ENCODE measurements at regions not wholly inside any gene's neighbourhood (a gene's known extent, or its start where the extent isn't known, plus 50 kb on each side); places are given as distances from the start of the nearest gene placed in this dataset.

DNA sequence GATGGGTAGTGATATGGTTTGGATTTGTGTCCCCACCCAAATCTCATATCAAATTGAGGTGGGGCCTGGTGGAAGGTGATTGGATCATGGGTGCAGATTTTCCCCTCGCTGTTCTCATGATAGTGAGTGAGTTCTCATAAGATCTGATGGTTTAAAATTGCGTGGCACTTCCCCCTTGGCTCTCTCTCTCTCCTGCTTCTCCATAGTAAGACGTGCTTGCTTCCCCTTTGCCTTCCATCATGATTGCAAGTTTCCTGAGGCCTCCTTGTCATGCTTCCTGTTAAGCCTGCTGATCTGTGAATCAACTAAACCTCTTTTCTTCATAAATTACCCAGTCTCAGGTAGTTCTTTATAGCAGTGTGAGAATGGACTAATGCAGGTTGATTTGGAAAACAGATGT is 223.2 kb upstream of the APCDD1 start:
- TF ChIP-seq, protein P1, sequence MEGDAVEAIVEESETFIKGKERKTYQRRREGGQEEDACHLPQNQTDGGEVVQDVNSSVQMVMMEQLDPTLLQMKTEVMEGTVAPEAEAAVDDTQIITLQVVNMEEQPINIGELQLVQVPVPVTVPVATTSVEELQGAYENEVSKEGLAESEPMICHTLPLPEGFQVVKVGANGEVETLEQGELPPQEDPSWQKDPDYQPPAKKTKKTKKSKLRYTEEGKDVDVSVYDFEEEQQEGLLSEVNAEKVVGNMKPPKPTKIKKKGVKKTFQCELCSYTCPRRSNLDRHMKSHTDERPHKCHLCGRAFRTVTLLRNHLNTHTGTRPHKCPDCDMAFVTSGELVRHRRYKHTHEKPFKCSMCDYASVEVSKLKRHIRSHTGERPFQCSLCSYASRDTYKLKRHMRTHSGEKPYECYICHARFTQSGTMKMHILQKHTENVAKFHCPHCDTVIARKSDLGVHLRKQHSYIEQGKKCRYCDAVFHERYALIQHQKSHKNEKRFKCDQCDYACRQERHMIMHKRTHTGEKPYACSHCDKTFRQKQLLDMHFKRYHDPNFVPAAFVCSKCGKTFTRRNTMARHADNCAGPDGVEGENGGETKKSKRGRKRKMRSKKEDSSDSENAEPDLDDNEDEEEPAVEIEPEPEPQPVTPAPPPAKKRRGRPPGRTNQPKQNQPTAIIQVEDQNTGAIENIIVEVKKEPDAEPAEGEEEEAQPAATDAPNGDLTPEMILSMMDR (IDR thresholded peaks at IDR 0.05), result no peak
- TF ChIP-seq EP300 (IDR thresholded peaks at IDR 0.05), result no peak
- TF ChIP-seq POLR2A (IDR thresholded peaks at IDR 0.05), result no peak

Measured in ovary (tissue), 3 donors.